GM23338 (cell line): ENCODE measurements at regions not wholly inside any gene's neighbourhood (a gene's known extent, or its start where the extent isn't known, plus 50 kb on each side); places are given as distances from the start of the nearest gene placed in this dataset.

Experiments used
- ATAC-seq: fragments of 200-7000 bp; cut with Tn5 transposase; 3 replicates; pipeline ENCODE4 v1.9.1; 2020
- DNase-seq: peaks from one replicate; pipeline ENCODE4 v3.0.0-alpha.2; 2015; ENCODE audit warnings: low spot score
- H2AFZ ChIP-seq: fragments of 200-600 bp; sonication (generic); 2 replicates; pipeline ENCODE4 v1.8.0; 2016; ENCODE audit warnings: antibody characterized with exemption, mild to moderate bottlenecking, moderate library complexity
- H3F3A ChIP-seq: fragments of 200-600 bp; sonication (generic); replicated peaks from 2 replicates; pipeline ENCODE4 v1.8.0; 2017; ENCODE audit warnings: antibody characterized with exemption, mixed run types, low read depth
- H3K27ac ChIP-seq: fragments of 200-600 bp; sonication (generic); 2 replicates; pipeline ENCODE4 v1.6.1; 2016; ENCODE audit warnings: low read depth
- H3K27me3 ChIP-seq: fragments of 200-600 bp; sonication (generic); 2 replicates; pipeline ENCODE4 v1.8.0; 2016; ENCODE audit warnings: mild to moderate bottlenecking, mixed run types, moderate library complexity; ENCODE audit not compliant: insufficient read depth
- H3K36me3 ChIP-seq: fragments of 200-600 bp; sonication (generic); 2 replicates; pipeline ENCODE4 v1.8.0; 2016; ENCODE audit warnings: mild to moderate bottlenecking; ENCODE audit not compliant: insufficient read depth
- H3K4me1 ChIP-seq: fragments of 200-600 bp; sonication (generic); 2 replicates; pipeline ENCODE4 v1.8.0; 2016; ENCODE audit warnings: mild to moderate bottlenecking, moderate library complexity; ENCODE audit not compliant: insufficient read depth
- H3K4me2 ChIP-seq: fragments of 200-600 bp; sonication (generic); 2 replicates; pipeline ENCODE4 v1.7.1; 2017; ENCODE audit warnings: mixed run types
- H3K4me3 ChIP-seq: fragments of 200-600 bp; sonication (generic); 2 replicates; pipeline ENCODE4 v1.6.1; 2016; ENCODE audit warnings: mixed run types
- H3K79me2 ChIP-seq: fragments of 200-600 bp; sonication (generic); replicated peaks from 2 replicates; pipeline ENCODE4 v1.8.0; 2017; ENCODE audit warnings: mild to moderate bottlenecking; ENCODE audit not compliant: insufficient read depth
- H3K9me2 ChIP-seq: fragments of 200-600 bp; sonication (generic); 2 replicates; pipeline ENCODE4 v1.8.0; 2017; ENCODE audit not compliant: insufficient read depth
- H4K20me1 ChIP-seq: fragments of 200-600 bp; sonication (generic); replicated peaks from 2 replicates; pipeline ENCODE4 v1.8.0; 2017; ENCODE audit warnings: mild to moderate bottlenecking; ENCODE audit not compliant: insufficient read depth
- H3K27ac Mint-ChIP-seq: 2 replicates; pipeline ENCODE4 v1.8.0; 2020; ENCODE audit warnings: inconsistent platforms, mild to moderate bottlenecking, moderate library complexity, mixed read lengths
- H3K27me3 Mint-ChIP-seq: 3 replicates; pipeline ENCODE4 v1.8.0; 2022; ENCODE audit warnings: low read depth, mild to moderate bottlenecking, moderate library complexity, mixed read lengths, inconsistent platforms; ENCODE audit not compliant: insufficient read depth, poor library complexity
- H3K36me3 Mint-ChIP-seq: 3 replicates; pipeline ENCODE4 v1.8.0; 2021; ENCODE audit warnings: low read depth, mild to moderate bottlenecking, inconsistent platforms, moderate library complexity, mixed read lengths
- H3K4me1 Mint-ChIP-seq: 3 replicates; pipeline ENCODE4 v1.8.0; 2020; ENCODE audit warnings: mild to moderate bottlenecking, inconsistent platforms, mixed read lengths
- H3K4me3 Mint-ChIP-seq: 3 replicates; pipeline ENCODE4 v1.8.0; 2021; ENCODE audit warnings: moderate library complexity, mild to moderate bottlenecking, inconsistent platforms, mixed read lengths
- H3K9me3 Mint-ChIP-seq: 3 replicates; pipeline ENCODE4 v1.8.0; 2020; ENCODE audit warnings: moderate library complexity, mild to moderate bottlenecking, inconsistent platforms, mixed read lengths
- NANOG ChIP-seq: IDR thresholded peaks from 2 replicates; pipeline ENCODE4 v1.6.1; 2016; ENCODE audit warnings: antibody characterized with exemption, borderline replicate concordance
- POLR2AphosphoS5 ChIP-seq: IDR thresholded peaks from 2 replicates; pipeline ENCODE4 v1.6.1; 2016; ENCODE audit warnings: antibody characterized with exemption, low read depth
- REST ChIP-seq: IDR thresholded peaks from one replicate; pipeline ENCODE4 v1.6.1; 2018; ENCODE audit warnings: antibody characterized with exemption; ENCODE audit not compliant: unreplicated experiment
- ZNF331 ChIP-seq: fragments of 250-450 bp; sonication (Bioruptor Pico); IDR thresholded peaks from 2 replicates; pipeline ENCODE4 v1.5.0; 2020; ENCODE audit warnings: low read depth, mild to moderate bottlenecking, moderate library complexity
- TF ChIP-seq, protein P1 (sequence below): fragments of 250-450 bp; sonication (Bioruptor Pico); IDR thresholded peaks from 2 replicates; pipeline ENCODE4 v1.5.0; 2020; ENCODE audit warnings: mild to moderate bottlenecking, moderate library complexity

DNA sequence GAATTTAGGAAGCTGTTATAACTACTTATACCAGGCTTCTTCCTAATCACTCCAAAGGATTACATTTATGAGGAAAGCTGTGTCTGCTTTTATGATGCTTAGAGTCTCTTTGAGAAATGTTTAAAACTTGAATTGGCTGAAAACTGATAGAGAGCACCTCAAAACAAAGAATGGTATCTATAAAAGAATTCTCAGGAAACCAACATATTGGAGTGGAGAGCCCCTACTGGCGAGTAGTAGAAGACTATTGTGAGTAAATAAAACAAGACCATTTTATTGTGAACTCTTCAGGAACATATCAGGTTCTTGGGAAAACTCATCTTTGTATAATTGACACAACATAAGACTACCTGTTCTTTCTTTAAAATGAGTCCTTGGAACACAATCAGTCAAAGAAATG is 578.6 kb downstream of the RERGL start (continued):
- TF ChIP-seq, protein P1, sequence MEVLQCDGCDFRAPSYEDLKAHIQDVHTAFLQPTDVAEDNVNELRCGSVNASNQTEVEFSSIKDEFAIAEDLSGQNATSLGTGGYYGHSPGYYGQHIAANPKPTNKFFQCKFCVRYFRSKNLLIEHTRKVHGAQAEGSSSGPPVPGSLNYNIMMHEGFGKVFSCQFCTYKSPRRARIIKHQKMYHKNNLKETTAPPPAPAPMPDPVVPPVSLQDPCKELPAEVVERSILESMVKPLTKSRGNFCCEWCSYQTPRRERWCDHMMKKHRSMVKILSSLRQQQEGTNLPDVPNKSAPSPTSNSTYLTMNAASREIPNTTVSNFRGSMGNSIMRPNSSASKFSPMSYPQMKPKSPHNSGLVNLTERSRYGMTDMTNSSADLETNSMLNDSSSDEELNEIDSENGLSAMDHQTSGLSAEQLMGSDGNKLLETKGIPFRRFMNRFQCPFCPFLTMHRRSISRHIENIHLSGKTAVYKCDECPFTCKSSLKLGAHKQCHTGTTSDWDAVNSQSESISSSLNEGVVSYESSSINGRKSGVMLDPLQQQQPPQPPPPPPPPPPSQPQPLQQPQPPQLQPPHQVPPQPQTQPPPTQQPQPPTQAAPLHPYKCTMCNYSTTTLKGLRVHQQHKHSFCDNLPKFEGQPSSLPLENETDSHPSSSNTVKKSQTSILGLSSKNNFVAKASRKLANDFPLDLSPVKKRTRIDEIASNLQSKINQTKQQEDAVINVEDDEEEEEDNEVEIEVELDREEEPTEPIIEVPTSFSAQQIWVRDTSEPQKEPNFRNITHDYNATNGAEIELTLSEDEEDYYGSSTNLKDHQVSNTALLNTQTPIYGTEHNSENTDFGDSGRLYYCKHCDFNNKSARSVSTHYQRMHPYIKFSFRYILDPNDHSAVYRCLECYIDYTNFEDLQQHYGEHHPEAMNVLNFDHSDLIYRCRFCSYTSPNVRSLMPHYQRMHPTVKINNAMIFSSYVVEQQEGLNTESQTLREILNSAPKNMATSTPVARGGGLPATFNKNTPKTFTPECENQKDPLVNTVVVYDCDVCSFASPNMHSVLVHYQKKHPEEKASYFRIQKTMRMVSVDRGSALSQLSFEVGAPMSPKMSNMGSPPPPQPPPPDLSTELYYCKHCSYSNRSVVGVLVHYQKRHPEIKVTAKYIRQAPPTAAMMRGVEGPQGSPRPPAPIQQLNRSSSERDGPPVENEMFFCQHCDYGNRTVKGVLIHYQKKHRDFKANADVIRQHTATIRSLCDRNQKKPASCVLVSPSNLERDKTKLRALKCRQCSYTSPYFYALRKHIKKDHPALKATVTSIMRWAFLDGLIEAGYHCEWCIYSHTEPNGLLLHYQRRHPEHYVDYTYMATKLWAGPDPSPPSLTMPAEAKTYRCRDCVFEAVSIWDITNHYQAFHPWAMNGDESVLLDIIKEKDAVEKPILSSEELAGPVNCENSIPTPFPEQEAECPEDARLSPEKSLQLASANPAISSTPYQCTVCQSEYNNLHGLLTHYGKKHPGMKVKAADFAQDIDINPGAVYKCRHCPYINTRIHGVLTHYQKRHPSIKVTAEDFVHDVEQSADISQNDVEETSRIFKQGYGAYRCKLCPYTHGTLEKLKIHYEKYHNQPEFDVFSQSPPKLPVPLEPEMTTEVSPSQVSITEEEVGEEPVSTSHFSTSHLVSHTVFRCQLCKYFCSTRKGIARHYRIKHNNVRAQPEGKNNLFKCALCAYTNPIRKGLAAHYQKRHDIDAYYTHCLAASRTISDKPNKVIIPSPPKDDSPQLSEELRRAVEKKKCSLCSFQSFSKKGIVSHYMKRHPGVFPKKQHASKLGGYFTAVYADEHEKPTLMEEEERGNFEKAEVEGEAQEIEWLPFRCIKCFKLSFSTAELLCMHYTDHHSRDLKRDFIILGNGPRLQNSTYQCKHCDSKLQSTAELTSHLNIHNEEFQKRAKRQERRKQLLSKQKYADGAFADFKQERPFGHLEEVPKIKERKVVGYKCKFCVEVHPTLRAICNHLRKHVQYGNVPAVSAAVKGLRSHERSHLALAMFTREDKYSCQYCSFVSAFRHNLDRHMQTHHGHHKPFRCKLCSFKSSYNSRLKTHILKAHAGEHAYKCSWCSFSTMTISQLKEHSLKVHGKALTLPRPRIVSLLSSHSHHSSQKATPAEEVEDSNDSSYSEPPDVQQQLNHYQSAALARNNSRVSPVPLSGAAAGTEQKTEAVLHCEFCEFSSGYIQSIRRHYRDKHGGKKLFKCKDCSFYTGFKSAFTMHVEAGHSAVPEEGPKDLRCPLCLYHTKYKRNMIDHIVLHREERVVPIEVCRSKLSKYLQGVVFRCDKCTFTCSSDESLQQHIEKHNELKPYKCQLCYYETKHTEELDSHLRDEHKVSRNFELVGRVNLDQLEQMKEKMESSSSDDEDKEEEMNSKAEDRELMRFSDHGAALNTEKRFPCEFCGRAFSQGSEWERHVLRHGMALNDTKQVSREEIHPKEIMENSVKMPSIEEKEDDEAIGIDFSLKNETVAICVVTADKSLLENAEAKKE (CRISPR knock-in tag): no peak

DNA sequence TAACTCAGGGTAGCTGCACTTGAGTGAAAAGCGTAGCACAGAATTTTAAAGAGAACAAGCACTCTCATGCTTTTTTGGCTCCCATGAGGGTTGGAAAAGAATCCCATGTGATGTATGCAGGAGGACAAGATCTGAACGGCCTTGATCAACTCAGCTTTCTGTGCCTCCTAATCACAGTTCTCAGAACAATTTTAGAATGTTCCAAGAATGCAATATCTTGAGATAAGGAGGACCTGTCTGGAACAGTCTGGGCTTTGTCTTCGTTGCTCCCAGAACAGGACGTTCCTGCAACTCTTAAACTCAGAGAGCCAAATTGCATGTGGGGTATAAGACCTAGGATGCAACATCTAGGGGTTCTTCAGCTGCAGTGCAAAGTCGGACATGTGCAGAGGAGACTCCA is 582.7 kb downstream of the RERGL start:
- ATAC-seq (no peak), DNase-seq (no peak)
- Histone ChIP-seq H3K36me3 (no peaks in the 10 kb centered on the region), H3K4me2 (no peak overlapping the region), H2AFZ (peak overlapping the region; percentile 53; the same call in 1 of the 2 replicates), H3K4me1 (peaks cover 13% of the 10 kb centered on the region; the same call in 1 of the 2 replicates), H4K20me1 (no peaks in the 10 kb centered on the region), H3K9me2 (no peaks in the 10 kb centered on the region), H3K27me3 (no peaks in the 10 kb centered on the region), H3F3A (no peaks in the 10 kb centered on the region), H3K4me3 (no peak overlapping the region), H3K79me2 (no peaks in the 10 kb centered on the region), H3K27ac (no peak overlapping the region)
- no peak overlapping the region for H3K27ac Mint-ChIP-seq
- peaks cover 3% of the 10 kb centered on the region for H3K27me3 Mint-ChIP-seq
- no peaks in the 10 kb centered on the region for H3K9me3 Mint-ChIP-seq
- peaks cover 14% of the 10 kb centered on the region for H3K4me1 Mint-ChIP-seq
- TF ChIP-seq POLR2AphosphoS5 (no peak), NANOG (no peak)
- no peak overlapping the region for H3K4me3 Mint-ChIP-seq
- no peaks in the 10 kb centered on the region for H3K36me3 Mint-ChIP-seq

- H3F3A ChIP-seq: no peaks in the 10 kb centered on the region
- no peaks in the 10 kb centered on the region for H3K9me3 Mint-ChIP-seq
- H3K4me3 Mint-ChIP-seq: no peak overlapping the region
- no peaks in the 10 kb centered on the region for H3K36me3 Mint-ChIP-seq
- DNase-seq (peak; percentile 10), ATAC-seq (peak; percentile 44; the same call in 2 of the 3 replicates)
- no peaks in the 10 kb centered on the region for H4K20me1 ChIP-seq
- peak overlapping the region; percentile 10; the same call in 1 of the 2 replicates for H3K4me2 ChIP-seq
- no peaks in the 10 kb centered on the region for H3K9me2 ChIP-seq
- no peaks in the 10 kb centered on the region for H3K27me3 ChIP-seq
- H3K79me2 ChIP-seq: no peaks in the 10 kb centered on the region
- H3K27ac ChIP-seq: no peak overlapping the region
- peaks cover 13% of the 10 kb centered on the region; the same call in 1 of the 2 replicates for H3K4me1 ChIP-seq
- H3K4me1 Mint-ChIP-seq: peaks cover 14% of the 10 kb centered on the region
- H2AFZ ChIP-seq: no peak overlapping the region
- H3K36me3 ChIP-seq: no peaks in the 10 kb centered on the region
- H3K27me3 Mint-ChIP-seq: peaks cover 3% of the 10 kb centered on the region
- no peak overlapping the region for H3K4me3 ChIP-seq
- H3K27ac Mint-ChIP-seq: peak overlapping the region; percentile 25; the same call in 1 of the 2 replicates
- TF ChIP-seq ZNF331 (CRISPR knock-in tag) (no peak), REST (no peak), NANOG (no peak)
These were observed 586.3 kb downstream of the RERGL start for GRCh38 chr12:17503742-17504141.
